Stimulated activated naive CD8-positive, alpha-beta T cell treated with anti-CD3 and anti-CD28 coated beads, Interleukin-15, Interleukin-2, amounts not matched to agents 100 ng/mL and 50 ng/mL, for 24 hours (primary cell): ENCODE measurements at regions not wholly inside any gene's neighbourhood (a gene's known extent, or its start where the extent isn't known, plus 50 kb on each side); places are given as distances from the start of the nearest gene placed in this dataset.

Source experiments
- H3K27ac Mint-ChIP-seq: one replicate; pipeline ENCODE4 v1.8.0; 2021; ENCODE audit warnings: mild to moderate bottlenecking, mixed read lengths
- H3K27me3 Mint-ChIP-seq: one replicate; pipeline ENCODE4 v1.8.0; 2021; ENCODE audit warnings: mixed read lengths
- H3K36me3 Mint-ChIP-seq: one replicate; pipeline ENCODE4 v1.8.0; 2021; ENCODE audit warnings: low read depth, mixed read lengths
- H3K4me1 Mint-ChIP-seq: one replicate; pipeline ENCODE4 v1.8.0; 2021; ENCODE audit warnings: low read depth, mixed read lengths
- H3K4me3 Mint-ChIP-seq: one replicate; pipeline ENCODE4 v1.8.0; 2021; ENCODE audit warnings: mild to moderate bottlenecking, mixed read lengths
- H3K9me3 Mint-ChIP-seq: one replicate; pipeline ENCODE4 v1.8.0; 2021; ENCODE audit warnings: mixed read lengths

DNA sequence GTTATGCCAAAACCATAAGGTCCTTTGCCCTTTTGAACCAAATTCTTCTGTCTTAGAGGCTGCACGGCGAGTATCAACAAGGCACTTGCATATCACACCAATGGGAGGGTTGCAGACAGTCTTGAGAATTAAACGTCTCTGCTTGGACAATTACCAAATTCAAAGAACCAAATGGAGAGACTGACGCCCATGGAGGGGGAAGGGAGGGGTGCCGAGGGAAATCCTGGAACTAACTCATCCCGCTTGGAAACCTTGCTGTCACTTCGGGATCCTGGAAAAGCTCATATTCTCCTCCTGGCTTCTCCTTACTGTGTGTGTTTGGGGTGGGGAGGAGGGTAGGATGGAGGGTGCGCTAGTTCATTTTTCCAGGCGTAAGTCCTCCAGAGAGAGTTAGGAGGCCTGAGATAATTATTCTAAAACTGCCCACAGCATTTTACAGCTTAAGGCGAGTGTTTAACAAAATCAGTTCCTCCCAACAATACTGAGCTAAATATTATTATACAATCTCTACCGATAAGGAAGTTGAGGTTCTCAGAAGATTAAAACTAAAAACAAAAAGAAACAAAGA, 425.1 kb downstream of the TSHZ3 start:
- Mint-ChIP-seq H3K27ac (no peak overlapping the region), H3K4me3 (no peak overlapping the region), H3K4me1 (no peaks in the 10 kb centered on the region), H3K27me3 (peaks cover 4% of the 10 kb centered on the region), H3K9me3 (peaks cover 3% of the 10 kb centered on the region), H3K36me3 (no peaks in the 10 kb centered on the region)

- Mint-ChIP-seq H3K4me3 (no peak overlapping the region), H3K36me3 (no peaks in the 10 kb centered on the region), H3K4me1 (no peaks in the 10 kb centered on the region), H3K9me3 (peaks cover 3% of the 10 kb centered on the region), H3K27me3 (peaks cover 4% of the 10 kb centered on the region), H3K27ac (no peak overlapping the region)
These were observed 425.6 kb downstream of the TSHZ3 start for GRCh38 chr19:30923621-30924020.

DNA sequence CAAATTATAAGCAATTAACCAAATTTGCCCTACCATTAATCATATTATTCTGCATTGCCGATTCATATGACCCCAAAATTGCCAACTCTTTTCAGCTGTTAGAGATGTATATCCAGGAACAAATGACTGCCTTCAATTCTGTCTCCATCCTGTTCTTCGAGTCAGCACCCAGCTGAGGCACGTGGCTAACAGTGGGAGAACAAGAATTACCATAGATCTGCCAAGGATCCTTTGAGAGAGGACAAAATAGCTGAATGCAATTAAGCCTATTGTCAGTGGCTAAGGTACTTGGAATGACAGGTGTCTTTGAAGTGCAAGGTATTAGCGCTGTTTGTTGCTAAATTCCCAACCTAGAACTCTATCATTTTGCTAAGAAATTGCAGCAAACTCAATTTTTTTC, 426.1 kb downstream of the TSHZ3 start:
- no peak overlapping the region for H3K27ac Mint-ChIP-seq
- peaks cover 3% of the 10 kb centered on the region for H3K9me3 Mint-ChIP-seq
- H3K4me3 Mint-ChIP-seq: no peak overlapping the region
- peaks cover 8% of the 10 kb centered on the region for H3K27me3 Mint-ChIP-seq
- H3K4me1 Mint-ChIP-seq: no peaks in the 10 kb centered on the region
- no peaks in the 10 kb centered on the region for H3K36me3 Mint-ChIP-seq

DNA sequence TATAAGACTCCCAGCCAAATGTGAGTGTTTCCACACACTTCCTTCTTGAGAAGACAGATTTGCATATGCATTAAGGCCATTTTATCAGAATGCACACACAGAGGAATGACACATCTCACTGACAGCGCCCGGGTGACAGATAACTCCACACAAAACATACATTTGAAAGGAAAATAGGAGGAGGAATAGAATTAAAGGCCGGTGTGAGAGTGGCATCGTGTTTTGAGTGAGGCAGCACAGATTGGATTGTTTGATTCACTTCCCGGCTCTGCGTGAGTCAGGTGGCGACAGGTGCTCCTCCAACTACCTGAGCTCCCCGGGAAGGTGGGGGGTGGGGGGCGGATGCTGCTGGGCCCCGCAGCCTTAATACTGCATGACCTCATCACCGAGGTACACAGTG, 429.0 kb downstream of the TSHZ3 start:
- H3K9me3 Mint-ChIP-seq: no peaks in the 10 kb centered on the region
- peaks cover 4% of the 10 kb centered on the region for H3K27me3 Mint-ChIP-seq
- H3K36me3 Mint-ChIP-seq: no peaks in the 10 kb centered on the region
- H3K4me1 Mint-ChIP-seq: no peaks in the 10 kb centered on the region
- H3K4me3 Mint-ChIP-seq: no peak overlapping the region
- H3K27ac Mint-ChIP-seq: no peak overlapping the region

- Mint-ChIP-seq H3K27me3 (peaks cover 4% of the 10 kb centered on the region), H3K27ac (no peak overlapping the region), H3K36me3 (no peaks in the 10 kb centered on the region), H3K4me1 (no peaks in the 10 kb centered on the region), H3K4me3 (no peak overlapping the region), H3K9me3 (no peaks in the 10 kb centered on the region)
These were observed 429.5 kb downstream of the TSHZ3 start for GRCh38 chr19:30919737-30920136.

GRCh38 chr19:30916238-30916637, 433.0 kb downstream of the TSHZ3 start:
- Mint-ChIP-seq H3K27ac (no peak overlapping the region), H3K27me3 (peaks cover 4% of the 10 kb centered on the region), H3K4me3 (no peak overlapping the region), H3K9me3 (no peaks in the 10 kb centered on the region), H3K4me1 (no peaks in the 10 kb centered on the region), H3K36me3 (no peaks in the 10 kb centered on the region)

GRCh38 chr19:30911491-30911890, 437.7 kb downstream of the TSHZ3 start:
- Mint-ChIP-seq H3K4me3 (no peak overlapping the region), H3K27ac (no peak overlapping the region), H3K36me3 (no peaks in the 10 kb centered on the region), H3K4me1 (no peaks in the 10 kb centered on the region), H3K27me3 (no peaks in the 10 kb centered on the region), H3K9me3 (no peaks in the 10 kb centered on the region)

GRCh38 chr19:30910485-30911240, 438.6 kb downstream of the TSHZ3 start:
- Mint-ChIP-seq H3K9me3 (no peaks in the 10 kb centered on the region), H3K36me3 (no peaks in the 10 kb centered on the region), H3K4me3 (no peak overlapping the region), H3K27ac (no peak overlapping the region), H3K27me3 (no peaks in the 10 kb centered on the region), H3K4me1 (no peaks in the 10 kb centered on the region)

DNA sequence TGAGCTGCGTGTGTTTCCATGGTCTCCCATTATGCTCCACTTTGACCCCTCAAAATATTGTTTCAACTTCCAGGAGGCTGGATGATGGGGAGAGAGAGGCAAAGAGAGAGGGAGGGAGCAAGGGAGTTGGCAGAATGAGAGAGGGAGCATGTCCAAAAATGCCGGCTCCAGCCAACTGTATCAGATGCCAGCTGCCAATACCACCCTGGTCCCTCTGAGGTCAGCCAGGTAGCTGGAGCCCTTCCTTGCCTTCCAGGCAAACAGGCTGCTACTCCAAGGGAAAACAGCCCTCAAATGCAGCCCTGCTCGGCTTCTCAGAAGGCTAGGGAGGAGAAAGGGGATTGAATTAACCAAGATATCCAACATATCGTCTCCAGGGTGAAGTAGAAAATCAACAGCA, 440.0 kb downstream of the TSHZ3 start:
- no peaks in the 10 kb centered on the region for H3K4me1 Mint-ChIP-seq
- no peaks in the 10 kb centered on the region for H3K27me3 Mint-ChIP-seq
- no peak overlapping the region for H3K4me3 Mint-ChIP-seq
- no peaks in the 10 kb centered on the region for H3K9me3 Mint-ChIP-seq
- no peak overlapping the region for H3K27ac Mint-ChIP-seq
- H3K36me3 Mint-ChIP-seq: no peaks in the 10 kb centered on the region

DNA sequence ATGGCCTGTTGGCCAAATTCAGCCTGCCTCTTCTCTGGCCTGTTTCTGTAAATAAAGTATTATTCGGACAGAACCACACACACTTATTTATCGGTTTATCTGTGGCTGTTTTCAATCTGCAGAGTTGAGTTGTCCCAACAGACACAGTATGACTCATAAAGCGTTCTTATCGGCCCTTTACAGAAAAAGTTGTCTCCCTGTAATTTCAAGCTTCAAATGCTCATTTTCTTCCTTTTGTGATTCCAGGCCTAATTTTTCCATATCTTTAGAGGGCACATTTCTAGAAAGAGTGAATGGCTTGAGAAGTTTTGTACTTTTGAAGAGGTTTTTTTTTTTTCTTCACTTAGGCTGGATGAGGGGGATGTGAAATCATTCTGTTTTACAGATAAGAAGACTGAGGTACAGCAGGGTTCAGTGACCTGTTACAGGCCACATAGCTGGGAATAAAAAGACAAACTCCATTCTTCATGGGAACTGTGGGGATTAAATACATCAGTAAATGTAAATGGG, 440.9 kb downstream of the TSHZ3 start:
- H3K4me1 Mint-ChIP-seq: no peaks in the 10 kb centered on the region
- H3K9me3 Mint-ChIP-seq: no peaks in the 10 kb centered on the region
- no peak overlapping the region for H3K4me3 Mint-ChIP-seq
- no peaks in the 10 kb centered on the region for H3K27me3 Mint-ChIP-seq
- no peaks in the 10 kb centered on the region for H3K36me3 Mint-ChIP-seq
- H3K27ac Mint-ChIP-seq: no peak overlapping the region

DNA sequence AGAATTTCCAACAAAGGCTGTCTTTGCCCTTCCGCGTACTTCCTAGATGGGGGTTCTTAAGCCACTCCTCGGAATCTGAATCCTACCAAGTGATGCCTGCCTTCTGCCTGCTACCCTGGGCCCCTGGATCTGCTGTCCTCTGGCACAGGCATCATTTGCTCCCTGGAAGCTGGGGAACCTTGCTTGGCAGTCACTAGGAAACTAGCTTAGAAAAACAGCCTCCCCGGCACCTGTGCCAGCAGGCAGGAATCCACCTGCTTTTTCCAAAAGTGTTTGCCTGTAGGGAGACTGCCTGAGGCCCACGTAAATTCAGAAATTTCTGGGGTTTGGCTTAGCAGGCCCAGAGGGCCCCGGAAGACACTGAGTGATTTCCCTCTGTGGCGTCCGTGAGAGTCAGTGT, 442.4 kb downstream of the TSHZ3 start:
- no peak overlapping the region for H3K4me3 Mint-ChIP-seq
- no peaks in the 10 kb centered on the region for H3K27me3 Mint-ChIP-seq
- no peaks in the 10 kb centered on the region for H3K36me3 Mint-ChIP-seq
- H3K4me1 Mint-ChIP-seq: no peaks in the 10 kb centered on the region
- no peak overlapping the region for H3K27ac Mint-ChIP-seq
- no peaks in the 10 kb centered on the region for H3K9me3 Mint-ChIP-seq

GRCh38 chr19:30900051-30900450, 449.2 kb downstream of the TSHZ3 start:
- no peak overlapping the region for H3K4me3 Mint-ChIP-seq
- H3K9me3 Mint-ChIP-seq: no peaks in the 10 kb centered on the region

DNA sequence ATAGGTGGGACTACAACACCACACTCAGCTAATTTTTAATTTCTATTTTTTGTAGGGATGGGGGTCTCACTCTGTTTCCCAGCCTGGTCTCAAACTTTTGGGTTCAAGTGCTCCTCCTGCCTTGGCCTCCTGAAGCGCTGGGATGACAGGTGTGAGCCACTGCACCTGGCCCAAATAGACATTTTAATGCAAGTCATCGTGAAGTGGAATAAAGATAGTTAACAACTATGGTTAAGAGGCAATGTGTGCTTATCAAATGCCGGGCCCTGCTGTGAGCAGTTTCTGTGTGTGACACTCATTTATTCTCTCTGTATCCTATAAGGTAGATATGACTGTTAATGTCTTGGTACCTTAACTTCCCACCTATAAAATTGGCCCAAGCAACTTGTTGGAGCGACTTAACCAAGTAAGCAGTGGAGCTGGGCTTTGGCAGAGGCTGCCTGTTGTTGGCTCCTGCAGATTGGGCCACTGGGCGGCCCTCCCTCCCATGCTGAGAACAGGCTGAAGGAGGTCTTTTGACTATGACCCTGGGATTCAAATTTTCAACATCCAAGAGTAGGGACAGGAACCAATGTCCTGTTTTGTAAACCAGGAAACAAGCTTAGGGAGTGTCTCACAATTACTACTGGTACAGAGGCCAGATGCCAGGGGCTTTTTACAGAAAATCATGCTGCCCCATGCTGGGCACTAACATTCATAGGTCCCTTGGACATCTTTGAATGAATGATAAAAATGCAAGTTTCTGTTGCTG, 450.7 kb downstream of the TSHZ3 start:
- Mint-ChIP-seq H3K4me1 (no peaks in the 10 kb centered on the region), H3K27me3 (no peaks in the 10 kb centered on the region), H3K27ac (no peak overlapping the region), H3K4me3 (no peak overlapping the region), H3K9me3 (no peaks in the 10 kb centered on the region), H3K36me3 (no peaks in the 10 kb centered on the region)

More at GRCh38 chr19:30900051-30900450, 449.2 kb downstream of the TSHZ3 start:
- Mint-ChIP-seq H3K4me1 (no peaks in the 10 kb centered on the region), H3K27me3 (no peaks in the 10 kb centered on the region), H3K27ac (no peak overlapping the region), H3K36me3 (no peaks in the 10 kb centered on the region)

- Mint-ChIP-seq H3K9me3 (no peaks in the 10 kb centered on the region), H3K27me3 (no peaks in the 10 kb centered on the region), H3K27ac (no peak overlapping the region), H3K36me3 (no peaks in the 10 kb centered on the region), H3K4me3 (no peak overlapping the region), H3K4me1 (no peaks in the 10 kb centered on the region)
These were observed 451.7 kb downstream of the TSHZ3 start for GRCh38 chr19:30897553-30897952.

DNA sequence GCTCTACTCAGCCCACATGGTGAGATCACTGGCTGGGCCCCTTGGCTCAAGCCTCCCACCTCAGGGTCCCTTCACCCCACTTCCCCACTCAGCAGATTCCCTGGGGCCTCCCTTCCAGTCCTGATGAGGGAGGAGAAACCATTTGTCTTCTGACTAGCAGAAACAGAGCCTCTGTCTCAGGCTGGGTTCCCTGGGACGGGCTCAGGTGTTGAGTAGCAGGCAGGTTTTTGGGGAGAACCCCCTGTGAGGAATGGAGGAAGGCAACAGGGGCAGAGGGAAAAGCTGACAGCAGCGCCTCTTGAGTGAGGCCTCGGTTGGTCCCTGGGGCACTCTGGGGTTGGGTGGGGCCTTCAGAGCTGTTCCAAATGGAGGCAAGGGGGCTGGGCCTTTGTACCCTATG, 452.2 kb downstream of the TSHZ3 start:
- Mint-ChIP-seq H3K27me3 (no peaks in the 10 kb centered on the region), H3K4me3 (no peak overlapping the region), H3K27ac (no peak overlapping the region), H3K4me1 (no peaks in the 10 kb centered on the region), H3K9me3 (no peaks in the 10 kb centered on the region), H3K36me3 (no peaks in the 10 kb centered on the region)
